SK-N-MC (cell line): ENCODE measurements at regions not wholly inside any gene's neighbourhood (a gene's known extent, or its start where the extent isn't known, plus 50 kb on each side); places are given as distances from the start of the nearest gene placed in this dataset.

Source experiments
- EZH2 ChIP-seq: fragments of 200-600 bp; sonication (generic); IDR thresholded peaks from one replicate; pipeline ENCODE4 v1.6.1; 2017; ENCODE audit warnings: antibody characterized with exemption
- POLR2AphosphoS5 ChIP-seq: IDR thresholded peaks from 2 replicates; pipeline ENCODE4 v1.6.1; 2012; ENCODE audit warnings: mild to moderate bottlenecking, low read depth, low read length, borderline replicate concordance

GRCh38 chr5:12322042-12322441, 417.8 kb upstream of the CTNND2 start:
- TF ChIP-seq EZH2 (no peak), POLR2AphosphoS5 (no peak)
